ENCODE measurements at regions not wholly inside any gene's neighbourhood (a gene's known extent, or its start where the extent isn't known, plus 50 kb on each side); places are given as distances from the start of the nearest gene placed in this dataset.

DNA sequence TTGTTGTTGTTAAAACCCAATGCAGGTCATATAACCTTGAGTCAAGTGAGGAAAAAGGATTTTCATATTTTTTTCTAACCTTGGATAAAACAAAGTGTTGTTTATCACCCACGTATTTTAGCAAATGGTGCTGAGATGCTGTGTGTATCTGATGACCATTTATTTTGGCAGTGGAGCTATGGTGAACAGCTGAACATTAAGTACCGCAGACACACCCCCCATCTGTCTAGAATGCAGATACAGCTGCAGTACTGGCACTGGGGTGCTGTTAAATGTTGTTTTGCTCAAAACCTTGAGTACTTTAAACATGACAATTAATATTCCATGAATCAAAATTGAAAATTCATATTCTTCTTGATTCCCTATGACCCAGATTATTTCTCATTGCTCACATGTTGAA is 773.3 kb upstream of the SLC39A10 start:
- Histone ChIP-seq H3K36me3 (replicated peaks in 1 of 2; ENCODE audit: control insufficient read depth in 1 of 2, insufficient read depth in 2 of 2, low read length in 2 of 2) (no peaks in the 10 kb centered on the region), H3K4me1 (ENCODE audit: insufficient read depth, low read length) (no peaks in the 10 kb centered on the region), H3K4me2 (ENCODE audit: low read depth, low read length) (no peak overlapping the region), H3K27me3 (ENCODE audit: control insufficient read depth in 1 of 2, insufficient read depth in 2 of 2, low read length in 2 of 2) (no peaks in the 10 kb centered on the region), H3K79me2 (ENCODE audit: insufficient read depth, low read length) (no peaks in the 10 kb centered on the region), H3K27ac (ENCODE audit: extremely low read length, insufficient read depth, low read length) (no peak overlapping the region), H2AFZ (ENCODE audit: low read length) (no peak overlapping the region), H3K9ac (ENCODE audit: insufficient read depth, low read depth, low read length) (no peak overlapping the region), H3K4me3 (replicated peaks in 1 of 3; ENCODE audit: insufficient read depth in 1 of 3, low read depth in 2 of 3, low read length in 3 of 3) (no peak overlapping the region), H3K9me3 (ENCODE audit: low read length) (no peaks in the 10 kb centered on the region), H4K20me1 (ENCODE audit: insufficient read depth, low read length) (no peaks in the 10 kb centered on the region)
- no peak for TF ChIP-seq RFX1 (IDR thresholded peaks at IDR 0.05)
- no peak for TF ChIP-seq UBTF (CRISPR knock-in tag; IDR thresholded peaks at IDR 0.05)
- TF ChIP-seq ASH2L (IDR thresholded peaks at IDR 0.05; ENCODE audit: insufficient read length, low read depth, low read length): no peak
- TF ChIP-seq CREM (IDR thresholded peaks at IDR 0.05): no peak
- no peak for TF ChIP-seq CREM (CRISPR knock-in tag; IDR thresholded peaks at IDR 0.05)
- no peak for TF ChIP-seq BRF2 (CRISPR knock-in tag; IDR thresholded peaks at IDR 0.05)
- no peak for TF ChIP-seq KDM5A (IDR thresholded peaks at IDR 0.05; ENCODE audit: borderline replicate concordance, low read length)
- no peak for TF ChIP-seq ZBTB44 (CRISPR knock-in tag; IDR thresholded peaks at IDR 0.05)
- no peak for TF ChIP-seq NR2F1 (CRISPR knock-in tag; IDR thresholded peaks at IDR 0.05)
- WGBS (ENCODE audit: low lambda C conversion rate): 0% methylated on average over 2 of the region's 2 CpGs
- in situ Hi-C loops (cut with HindIII; ENCODE audit: extremely low pct_ligation_motif_present, low pct_unique_long_range_greater_than_20kb) (no loop called here), intact Hi-C loops (cut with micrococcal nuclease; ENCODE audit: unreplicated experiment) (no loop called here)
- no peak for ATAC-seq
- no peak for DNase-seq (ENCODE audit: low spot score)
- POLR2A ChIA-PET: no interaction called here
- FAIRE-seq: no peak
- CTCF ChIA-PET (ENCODE audit: low intra/inter-chr PET ratio, low total read pairs): no interaction called here
- BruUV-seq (replicated peaks): no TSS peak
